ENCODE measurements at regions not wholly inside any gene's neighbourhood (a gene's known extent, or its start where the extent isn't known, plus 50 kb on each side); places are given as distances from the start of the nearest gene placed in this dataset.

DNA sequence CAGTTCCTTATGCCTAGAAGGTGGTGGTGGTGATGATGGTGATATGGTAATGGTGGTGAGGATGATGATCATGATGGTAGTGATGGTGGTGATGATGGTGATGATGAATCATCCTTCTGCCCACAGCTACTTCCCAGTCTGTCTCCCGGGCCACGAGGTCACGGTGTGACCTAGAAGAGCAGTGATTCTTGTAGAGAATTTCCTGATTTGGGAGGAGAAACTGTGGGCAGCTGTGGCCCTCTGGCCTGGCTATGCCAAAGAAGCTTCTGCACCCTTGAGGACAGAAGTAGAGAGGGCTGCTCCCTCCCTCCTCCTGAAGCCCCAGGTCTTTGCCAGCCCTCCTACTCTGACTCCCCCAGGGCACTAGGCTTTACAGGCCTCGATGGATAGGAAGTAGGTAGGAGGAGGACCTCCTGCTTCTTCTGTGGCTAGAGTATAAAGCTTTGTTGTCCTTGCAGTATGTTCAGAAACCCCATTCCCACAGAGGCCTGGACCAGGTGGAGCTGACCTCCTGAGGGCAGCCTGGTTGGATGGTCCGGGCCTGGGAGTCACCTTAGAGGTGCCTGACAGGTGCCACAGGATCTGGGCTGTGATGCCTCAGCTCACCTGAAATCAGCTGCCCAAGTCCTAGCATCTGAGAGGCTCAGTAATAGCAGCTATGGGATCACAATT is 57.9 kb upstream of the EPAS1 start:
- POLR2A ChIA-PET: interaction anchor here (1.6 kb wide), 1 partner anchor 10 kb away, joined by 5 read pairs; no protein-coding TSS in a partner anchor

DNA sequence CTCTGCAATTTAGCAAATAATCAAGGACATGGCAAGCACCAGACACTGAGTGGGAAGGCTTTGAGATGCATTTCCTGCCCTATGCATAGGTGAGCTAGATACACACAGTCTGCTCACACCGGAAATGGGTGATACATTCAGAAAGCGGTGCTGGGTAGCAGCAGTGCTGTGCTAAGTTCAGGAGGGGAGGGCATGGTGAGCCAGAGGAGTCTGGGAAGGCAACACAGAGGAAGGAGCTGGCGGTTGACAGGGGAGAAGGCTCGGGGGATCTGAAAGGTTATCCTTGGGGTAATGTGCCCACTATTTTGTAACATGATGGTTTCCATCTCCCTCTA is 57.4 kb upstream of the EPAS1 start:
- ChIA-PET POLR2A (interaction anchor here (1.6 kb wide), 1 partner anchor 10 kb away, joined by 5 read pairs; no protein-coding TSS in a partner anchor), CTCF (interaction anchor here (1.1 to 2.3 kb wide), 2 partner anchors 9 to 174 kb away, joined by 3 to 12 read pairs; no protein-coding TSS in a partner anchor)

More for the DNA sequence above, 57.9 kb upstream of the EPAS1 start:
- CTCF ChIA-PET: interaction anchor here (1.1 to 2.3 kb wide), 3 partner anchors 9 to 174 kb away, joined by 3 to 12 read pairs (median 4); no protein-coding TSS in a partner anchor

DNA sequence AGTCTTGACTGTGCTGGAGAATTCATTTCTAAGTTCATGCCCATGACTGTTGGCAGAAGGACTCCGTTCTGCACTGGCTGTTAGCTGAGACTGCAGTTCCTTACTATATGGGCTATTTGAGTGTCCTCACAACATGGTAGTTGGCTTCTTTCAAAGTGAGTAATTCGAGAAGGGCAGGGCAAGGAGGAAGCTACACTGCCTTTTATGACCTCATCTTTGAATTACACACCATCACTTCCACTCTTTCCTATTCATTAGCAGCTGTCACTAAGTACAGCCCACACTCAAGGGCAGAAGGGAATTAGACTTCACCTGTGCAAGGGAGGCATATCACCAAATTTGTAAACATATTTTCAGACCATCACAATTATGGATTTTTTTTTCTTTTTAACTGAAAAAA is 55.9 kb upstream of the EPAS1 start:
- ChIA-PET POLR2A (no interaction called here), CTCF (no interaction called here)

DNA sequence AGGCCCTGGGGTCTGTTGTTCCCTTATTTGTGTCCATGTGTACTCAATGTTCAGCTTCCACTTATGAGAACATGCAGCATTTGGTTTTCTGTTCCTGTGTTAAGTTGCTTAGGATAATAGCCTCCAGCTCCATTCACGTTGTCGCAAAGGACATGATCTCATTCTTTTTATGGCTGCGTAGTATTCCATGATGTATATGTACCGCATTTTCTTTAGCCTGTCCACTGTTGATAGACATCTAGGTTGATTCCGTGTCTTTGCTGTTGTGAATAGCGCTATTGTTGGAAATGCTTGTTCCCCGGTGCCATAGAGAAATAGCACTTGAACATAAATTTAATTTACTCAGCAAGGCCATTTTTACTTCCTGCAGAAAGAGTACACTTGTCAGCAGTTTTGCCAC is 51.3 kb upstream of the EPAS1 start:
- ChIA-PET POLR2A (no interaction called here), CTCF (no interaction called here)

DNA sequence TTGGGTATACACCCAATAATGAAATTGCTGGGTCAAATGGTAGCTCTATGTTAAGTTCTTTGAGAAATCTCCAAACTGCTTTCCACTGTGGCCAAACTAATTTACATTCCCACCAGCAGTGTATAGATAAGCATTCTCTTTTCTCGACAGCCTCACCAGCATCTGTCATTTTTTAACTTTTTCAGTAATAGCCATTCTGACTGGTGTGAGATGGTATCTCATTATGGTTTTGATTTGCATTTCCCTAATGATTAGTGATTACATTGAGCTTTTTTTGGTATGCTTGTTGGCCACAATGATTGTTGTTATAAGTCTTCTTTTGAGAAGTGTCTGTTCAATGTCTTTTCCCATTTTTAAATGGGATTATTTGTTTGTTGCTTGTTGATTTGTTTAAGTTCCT is 50.4 kb upstream of the EPAS1 start:
- CTCF ChIA-PET: no interaction called here
- POLR2A ChIA-PET: no interaction called here

All from activated CD8-positive, alpha-beta memory T cell treated with anti-CD3 and anti-CD28 coated beads for 36 hours (primary cell).